Keratinocyte (primary cell): ENCODE measurements at regions not wholly inside any gene's neighbourhood (a gene's known extent, or its start where the extent isn't known, plus 50 kb on each side); places are given as distances from the start of the nearest gene placed in this dataset.

ENCODE experiments used
- DNase-seq: peaks from one replicate; pipeline ENCODE4 v3.0.0-alpha.2; 2011; ENCODE audit warnings: low read depth, missing footprints, low spot score
- FAIRE-seq: peaks from 2 replicates; lab custom pipeline; 2011; peaks lifted over from hg19 to GRCh38; lab: Jason Lieb, UNC
- H2AFZ ChIP-seq: 2 replicates; pipeline ENCODE4 v1.6.0; 2012; ENCODE audit warnings: low read length, control low read depth, inconsistent platforms; ENCODE audit not compliant: control insufficient read depth
- H3K27ac ChIP-seq: 2 replicates; pipeline ENCODE4 v1.5.1; 2011; ENCODE audit warnings: low read length; ENCODE audit not compliant: control insufficient read depth, insufficient read depth
- H3K27me3 ChIP-seq: 3 replicates; pipeline ENCODE4 v1.6.0; 2011; ENCODE audit warnings: low read length; ENCODE audit not compliant: control insufficient read depth, insufficient read depth; ENCODE audit errors: extremely low read depth
- H3K36me3 ChIP-seq, 2 experiments: 2 replicates in 1 of 2; 3 replicates in 1 of 2; pipeline ENCODE4 v1.5.1; 2011; ENCODE audit warnings: low read length in 2 of 2, mild to moderate bottlenecking in 1 of 2; ENCODE audit not compliant: control insufficient read depth in 2 of 2, insufficient read depth in 2 of 2; ENCODE audit errors: extremely low read depth in 1 of 2
- H3K4me1 ChIP-seq: 3 replicates; pipeline ENCODE4 v1.5.1; 2011; ENCODE audit warnings: low read length; ENCODE audit not compliant: control insufficient read depth, insufficient read depth; ENCODE audit errors: extremely low read depth
- H3K4me2 ChIP-seq: 3 replicates; pipeline ENCODE4 v1.6.0; 2011; ENCODE audit warnings: low read depth, low read length; ENCODE audit not compliant: control insufficient read depth, insufficient read depth; ENCODE audit errors: extremely low read depth
- H3K4me3 ChIP-seq, 3 experiments: fragments of 200-600 bp in 1 of 3; sonication (generic) in 1 of 3; 2 replicates in 2 of 3; 3 replicates in 1 of 3; pipeline ENCODE4 v1.5.1; 2011 to 2016; ENCODE audit warnings: low read length in 3 of 3, mild to moderate bottlenecking in 3 of 3, control low read depth in 2 of 3, inconsistent platforms in 1 of 3, low read depth in 1 of 3, mixed read lengths in 1 of 3, mixed run types in 1 of 3, moderate library complexity in 1 of 3; ENCODE audit not compliant: control insufficient read depth in 2 of 3, insufficient read depth in 2 of 3; ENCODE audit errors: extremely low read depth in 1 of 3
- H3K79me2 ChIP-seq: 2 replicates; pipeline ENCODE4 v1.6.0; 2012; ENCODE audit warnings: low read length; ENCODE audit not compliant: control insufficient read depth, insufficient read depth
- H3K9ac ChIP-seq: 3 replicates; pipeline ENCODE4 v1.6.0; 2011; ENCODE audit warnings: low read length; ENCODE audit not compliant: control insufficient read depth, insufficient read depth; ENCODE audit errors: extremely low read depth
- H3K9me1 ChIP-seq: 3 replicates; pipeline ENCODE4 v1.6.0; 2011; ENCODE audit warnings: low read length; ENCODE audit not compliant: control insufficient read depth, insufficient read depth; ENCODE audit errors: extremely low read depth
- H3K9me3 ChIP-seq: 2 replicates; pipeline ENCODE4 v1.5.1; 2012; ENCODE audit warnings: low read depth, low read length; ENCODE audit not compliant: control insufficient read depth
- H4K20me1 ChIP-seq: 3 replicates; pipeline ENCODE4 v1.6.0; 2011; ENCODE audit warnings: low read length; ENCODE audit not compliant: control insufficient read depth, insufficient read depth; ENCODE audit errors: extremely low read depth
- EZH2 ChIP-seq: IDR thresholded peaks from one replicate; pipeline ENCODE4 v1.6.1; 2012; ENCODE audit warnings: inconsistent platforms, mild to moderate bottlenecking, low read length, moderate library complexity
- dilution Hi-C: fragments of 300-500 bp; cut with MboI; formaldehyde crosslinking; loops from one replicate; pipeline ENCODE4 v1.7.0; 2020; ENCODE audit warnings: low sequenced_read_pairs; ENCODE audit not compliant: extremely low pct_ligation_motif_present
- TF ChIP-seq, protein P1 (sequence below), 3 experiments: IDR thresholded peaks in 1 of 3; conservative IDR thresholded peaks in 1 of 3; optimal IDR thresholded peaks in 1 of 3; 2 replicates in 2 of 3; 3 replicates in 1 of 3; pipeline versions ENCODE3 to v1.5.1; 2011; ENCODE audit warnings: low read length in 3 of 3, mild to moderate bottlenecking in 3 of 3, moderate library complexity in 2 of 3, control low read depth in 1 of 3, inconsistent platforms in 1 of 3; ENCODE audit not compliant: insufficient read depth in 2 of 3; ENCODE audit errors: extremely low read depth in 1 of 3

DNA sequence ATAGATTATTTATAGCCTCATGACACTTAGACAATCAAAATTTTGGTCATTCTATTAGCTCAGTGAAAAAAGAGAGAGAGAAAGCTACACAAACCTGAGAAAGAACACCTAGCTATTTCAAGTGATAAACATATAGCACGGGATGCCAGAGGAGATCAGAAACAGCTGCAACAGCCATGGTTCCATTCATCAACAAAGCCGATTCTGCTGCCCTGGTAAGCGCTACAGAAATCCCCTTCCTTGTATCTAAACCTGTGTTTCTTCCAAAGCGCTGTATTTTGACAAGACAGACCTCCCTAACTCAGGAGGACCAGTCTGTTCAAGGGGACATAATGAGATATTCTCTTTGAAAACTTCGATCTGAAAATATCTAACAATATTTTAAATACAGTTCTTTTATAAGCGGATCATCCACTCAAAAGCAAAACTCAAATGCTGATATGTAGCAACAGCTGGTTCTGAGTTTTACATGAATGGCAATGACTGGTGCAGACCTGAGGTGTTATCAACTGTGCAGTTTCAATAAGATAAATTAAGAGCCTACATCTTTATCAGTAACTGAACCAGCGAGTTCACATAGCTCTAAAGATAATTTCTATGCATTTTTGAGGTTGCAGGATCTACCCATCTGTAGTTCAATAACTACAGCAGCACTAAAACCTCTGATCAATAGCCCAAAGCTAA is 447.8 kb downstream of the FRK start:
- Histone ChIP-seq H3K9me1 (no peaks in the 10 kb centered on the region), H3K27me3 (no peaks in the 10 kb centered on the region), H2AFZ (no peak overlapping the region), H3K4me3 (no peak overlapping the region), H3K79me2 (no peaks in the 10 kb centered on the region), H3K27ac (no peak overlapping the region), H3K9ac (no peak overlapping the region), H3K36me3 (no peaks in the 10 kb centered on the region), H3K4me1 (no peaks in the 10 kb centered on the region), H3K4me2 (no peak overlapping the region), H4K20me1 (no peaks in the 10 kb centered on the region), H3K9me3 (no peaks in the 10 kb centered on the region)
- FAIRE-seq (no peak), DNase-seq (no peak)
- no peak for TF ChIP-seq EZH2
- TF ChIP-seq, protein P1, sequence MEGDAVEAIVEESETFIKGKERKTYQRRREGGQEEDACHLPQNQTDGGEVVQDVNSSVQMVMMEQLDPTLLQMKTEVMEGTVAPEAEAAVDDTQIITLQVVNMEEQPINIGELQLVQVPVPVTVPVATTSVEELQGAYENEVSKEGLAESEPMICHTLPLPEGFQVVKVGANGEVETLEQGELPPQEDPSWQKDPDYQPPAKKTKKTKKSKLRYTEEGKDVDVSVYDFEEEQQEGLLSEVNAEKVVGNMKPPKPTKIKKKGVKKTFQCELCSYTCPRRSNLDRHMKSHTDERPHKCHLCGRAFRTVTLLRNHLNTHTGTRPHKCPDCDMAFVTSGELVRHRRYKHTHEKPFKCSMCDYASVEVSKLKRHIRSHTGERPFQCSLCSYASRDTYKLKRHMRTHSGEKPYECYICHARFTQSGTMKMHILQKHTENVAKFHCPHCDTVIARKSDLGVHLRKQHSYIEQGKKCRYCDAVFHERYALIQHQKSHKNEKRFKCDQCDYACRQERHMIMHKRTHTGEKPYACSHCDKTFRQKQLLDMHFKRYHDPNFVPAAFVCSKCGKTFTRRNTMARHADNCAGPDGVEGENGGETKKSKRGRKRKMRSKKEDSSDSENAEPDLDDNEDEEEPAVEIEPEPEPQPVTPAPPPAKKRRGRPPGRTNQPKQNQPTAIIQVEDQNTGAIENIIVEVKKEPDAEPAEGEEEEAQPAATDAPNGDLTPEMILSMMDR (optimal IDR thresholded peaks at IDR 0.05 in 1 of 3, IDR thresholded peaks at IDR 0.05 in 1 of 3, conservative IDR thresholded peaks at IDR 0.05 in 1 of 3; ENCODE audit: extremely low read depth in 1 of 3, insufficient read depth in 2 of 3, low read length in 3 of 3): no peak
- dilution Hi-C loops: no loop called here

DNA sequence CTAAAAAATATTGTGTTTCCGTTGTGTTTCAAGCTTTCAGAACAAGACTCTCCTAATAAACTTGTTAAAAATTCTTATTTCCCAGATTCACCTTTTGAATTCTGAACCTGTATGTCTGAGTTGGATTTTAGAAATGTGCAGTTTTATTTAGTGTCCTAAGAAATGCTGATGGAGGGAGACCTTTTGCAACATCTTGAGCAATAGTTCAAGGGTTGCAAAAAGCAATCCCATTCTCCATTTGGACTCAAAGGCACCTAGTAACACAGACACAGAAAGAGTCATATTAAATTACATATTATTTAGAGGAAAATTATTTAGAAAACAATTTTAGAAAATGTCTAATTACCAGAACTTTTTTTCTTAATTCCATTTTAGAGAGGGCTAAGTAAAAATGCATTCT is 448.5 kb downstream of the FRK start:
- Histone ChIP-seq H3K79me2 (no peaks in the 10 kb centered on the region), H3K27me3 (no peaks in the 10 kb centered on the region), H3K27ac (no peak overlapping the region), H3K4me1 (no peaks in the 10 kb centered on the region), H4K20me1 (no peaks in the 10 kb centered on the region), H3K9me3 (no peaks in the 10 kb centered on the region), H3K36me3 (no peaks in the 10 kb centered on the region), H2AFZ (no peak overlapping the region), H3K4me3 (no peak overlapping the region), H3K4me2 (no peak overlapping the region), H3K9me1 (no peaks in the 10 kb centered on the region), H3K9ac (no peak overlapping the region)
- FAIRE-seq: no peak
- DNase-seq: no peak
- TF ChIP-seq, protein P1 (optimal IDR thresholded peaks at IDR 0.05 in 1 of 3, IDR thresholded peaks at IDR 0.05 in 1 of 3, conservative IDR thresholded peaks at IDR 0.05 in 1 of 3; ENCODE audit: extremely low read depth in 1 of 3, insufficient read depth in 2 of 3, low read length in 3 of 3): no peak
- no peak for TF ChIP-seq EZH2
- dilution Hi-C loops: no loop called here
